ENCODE measurements at regions not wholly inside any gene's neighbourhood (a gene's known extent, or its start where the extent isn't known, plus 50 kb on each side); places are given as distances from the start of the nearest gene placed in this dataset.

GRCh38 chr11:80748207-80748925 lies 1307.5 kb upstream of the TENM4 start:
- H3K9me3 ChIP-seq (ENCODE audit: control insufficient read depth, insufficient read depth, low read length): no peaks in the 10 kb centered on the region
- H3F3A ChIP-seq (ENCODE audit: control insufficient read depth, insufficient read depth): no peaks in the 10 kb centered on the region
- no peaks in the 10 kb centered on the region for H3K27me3 ChIP-seq (ENCODE audit: control insufficient read depth, low read length)
- no peak for TF ChIP-seq CTCF (IDR thresholded peaks at IDR 0.05; ENCODE audit: low read depth, low read length, poor library complexity, severe bottlenecking)
- no peak overlapping the region for H3K27ac ChIP-seq (ENCODE audit: low read depth, low read length)
- H4K20me1 ChIP-seq (ENCODE audit: control insufficient read depth, insufficient read depth, low read depth, low read length): no peaks in the 10 kb centered on the region
- H3K4me1 ChIP-seq (ENCODE audit: control insufficient read depth, low read length): no peaks in the 10 kb centered on the region
- no peaks in the 10 kb centered on the region for H3K9me2 ChIP-seq (replicated peaks; ENCODE audit: control insufficient read depth, low read length)
- no peak overlapping the region for H3K4me3 ChIP-seq (ENCODE audit: low read length)
- no peak overlapping the region for H3K4me2 ChIP-seq (ENCODE audit: low read length)
- no peaks in the 10 kb centered on the region for H3K36me3 ChIP-seq (ENCODE audit: control insufficient read depth, low read length)
- H3K79me2 ChIP-seq (ENCODE audit: control insufficient read depth, low read length): no peaks in the 10 kb centered on the region

GRCh38 chr11:80746300-80746699 lies 1305.5 kb upstream of the TENM4 start:
- Histone ChIP-seq H3K27me3 (ENCODE audit: control insufficient read depth, low read length) (no peaks in the 10 kb centered on the region), H3K4me1 (ENCODE audit: control insufficient read depth, low read length) (no peaks in the 10 kb centered on the region), H3K27ac (ENCODE audit: low read depth, low read length) (no peak overlapping the region), H3K36me3 (ENCODE audit: control insufficient read depth, low read length) (no peaks in the 10 kb centered on the region), H3K9me3 (ENCODE audit: control insufficient read depth, insufficient read depth, low read length) (no peaks in the 10 kb centered on the region), H4K20me1 (ENCODE audit: control insufficient read depth, insufficient read depth, low read depth, low read length) (no peaks in the 10 kb centered on the region), H3K4me3 (ENCODE audit: low read length) (no peak overlapping the region), H3F3A (ENCODE audit: control insufficient read depth, insufficient read depth) (no peaks in the 10 kb centered on the region), H3K4me2 (ENCODE audit: low read length) (no peak overlapping the region), H3K79me2 (ENCODE audit: control insufficient read depth, low read length) (no peaks in the 10 kb centered on the region), H3K9me2 (replicated peaks; ENCODE audit: control insufficient read depth, low read length) (no peaks in the 10 kb centered on the region)
- no peak for TF ChIP-seq EZH2phosphoT487 (IDR thresholded peaks at IDR 0.05; ENCODE audit: borderline replicate concordance, low read length)
- no peak for TF ChIP-seq CTCF (IDR thresholded peaks at IDR 0.05; ENCODE audit: low read depth, low read length, poor library complexity, severe bottlenecking)

GRCh38 chr11:80745416-80745815 lies 1304.6 kb upstream of the TENM4 start:
- Histone ChIP-seq H3K9me3 (ENCODE audit: control insufficient read depth, insufficient read depth, low read length) (no peaks in the 10 kb centered on the region), H3F3A (ENCODE audit: control insufficient read depth, insufficient read depth) (no peaks in the 10 kb centered on the region), H3K9me2 (replicated peaks; ENCODE audit: control insufficient read depth, low read length) (no peaks in the 10 kb centered on the region), H3K27me3 (ENCODE audit: control insufficient read depth, low read length) (no peaks in the 10 kb centered on the region), H3K4me1 (ENCODE audit: control insufficient read depth, low read length) (no peaks in the 10 kb centered on the region), H3K36me3 (ENCODE audit: control insufficient read depth, low read length) (no peaks in the 10 kb centered on the region), H3K4me3 (ENCODE audit: low read length) (no peak overlapping the region), H3K4me2 (ENCODE audit: low read length) (no peak overlapping the region), H3K27ac (ENCODE audit: low read depth, low read length) (no peak overlapping the region), H3K79me2 (ENCODE audit: control insufficient read depth, low read length) (no peaks in the 10 kb centered on the region), H4K20me1 (ENCODE audit: control insufficient read depth, insufficient read depth, low read depth, low read length) (no peaks in the 10 kb centered on the region)
- no peak for TF ChIP-seq EZH2phosphoT487 (IDR thresholded peaks at IDR 0.05; ENCODE audit: borderline replicate concordance, low read length)
- no peak for TF ChIP-seq CTCF (IDR thresholded peaks at IDR 0.05; ENCODE audit: low read depth, low read length, poor library complexity, severe bottlenecking)
